Erythroblast (primary cell): ENCODE measurements at regions not wholly inside any gene's neighbourhood (a gene's known extent, or its start where the extent isn't known, plus 50 kb on each side); places are given as distances from the start of the nearest gene placed in this dataset.

Experiments used
- GATA1 ChIP-seq: IDR thresholded peaks from 2 replicates; pipeline ENCODE4 v1.6.1; 2011; ENCODE audit warnings: low read depth, mild to moderate bottlenecking, control low read depth, low read length, moderate library complexity
- POLR2A ChIP-seq: IDR thresholded peaks from 2 replicates; pipeline ENCODE4 v1.6.1; 2011; ENCODE audit warnings: mild to moderate bottlenecking, low read length

- TF ChIP-seq POLR2A (no peak), GATA1 (no peak)
These were observed 226.0 kb downstream of the TJP1 start for GRCh38 chr15:29596266-29596665.
